D721Med (cell line): ENCODE measurements at regions not wholly inside any gene's neighbourhood (a gene's known extent, or its start where the extent isn't known, plus 50 kb on each side); places are given as distances from the start of the nearest gene placed in this dataset.
"Not testable (repeated sequence)": the region's sequence is repeated elsewhere in the genome, so short reads cannot be mapped to it uniquely, and the experiment has no call there.

Source experiments
- DNase-seq: peaks from one replicate; pipeline ENCODE4 v3.0.0; 2011; ENCODE audit warnings: low spot score; ENCODE audit not compliant: insufficient read length
- FAIRE-seq: peaks from 2 replicates; lab custom pipeline; 2011; peaks lifted over from hg19 to GRCh38; lab: Jason Lieb, UNC
- TF ChIP-seq, protein P1 (sequence below): IDR thresholded peaks from 2 replicates; pipeline ENCODE4 v1.5.1; 2012; ENCODE audit warnings: mild to moderate bottlenecking, control low read depth; ENCODE audit not compliant: insufficient read depth; ENCODE audit errors: missing control alignments

DNA sequence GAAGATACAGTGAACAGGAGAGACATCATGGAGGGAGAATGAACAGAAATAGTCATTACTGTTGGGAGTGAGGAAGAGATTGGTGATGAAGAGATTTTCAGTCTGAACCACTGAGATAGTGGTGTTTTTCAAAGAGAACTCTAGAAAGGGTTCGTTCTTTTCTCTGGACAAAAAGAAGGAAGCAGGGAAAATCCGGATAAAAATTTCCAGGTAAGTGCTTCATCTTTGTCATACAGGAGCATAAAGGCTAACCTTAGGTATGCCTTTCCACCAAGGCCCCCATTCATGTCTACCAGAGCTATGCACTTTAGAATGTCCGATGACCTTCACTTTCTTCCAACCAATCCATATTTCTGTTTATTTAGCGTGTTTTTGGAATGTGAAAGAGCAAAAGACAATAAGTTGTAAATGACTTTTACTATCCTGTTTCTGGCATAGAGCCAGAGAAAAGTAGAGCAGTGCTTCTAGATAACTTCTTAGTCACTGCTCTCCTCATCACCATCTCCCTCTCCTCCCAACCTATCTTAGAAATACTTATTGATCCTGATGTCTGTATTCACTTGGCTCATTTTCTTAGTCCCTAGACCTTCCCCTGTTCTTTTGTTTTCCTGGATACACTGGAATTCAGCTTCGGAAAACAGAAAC is 116.5 kb downstream of the TTC6 start:
- FAIRE-seq: no peak
- no peak for DNase-seq
- TF ChIP-seq, protein P1, sequence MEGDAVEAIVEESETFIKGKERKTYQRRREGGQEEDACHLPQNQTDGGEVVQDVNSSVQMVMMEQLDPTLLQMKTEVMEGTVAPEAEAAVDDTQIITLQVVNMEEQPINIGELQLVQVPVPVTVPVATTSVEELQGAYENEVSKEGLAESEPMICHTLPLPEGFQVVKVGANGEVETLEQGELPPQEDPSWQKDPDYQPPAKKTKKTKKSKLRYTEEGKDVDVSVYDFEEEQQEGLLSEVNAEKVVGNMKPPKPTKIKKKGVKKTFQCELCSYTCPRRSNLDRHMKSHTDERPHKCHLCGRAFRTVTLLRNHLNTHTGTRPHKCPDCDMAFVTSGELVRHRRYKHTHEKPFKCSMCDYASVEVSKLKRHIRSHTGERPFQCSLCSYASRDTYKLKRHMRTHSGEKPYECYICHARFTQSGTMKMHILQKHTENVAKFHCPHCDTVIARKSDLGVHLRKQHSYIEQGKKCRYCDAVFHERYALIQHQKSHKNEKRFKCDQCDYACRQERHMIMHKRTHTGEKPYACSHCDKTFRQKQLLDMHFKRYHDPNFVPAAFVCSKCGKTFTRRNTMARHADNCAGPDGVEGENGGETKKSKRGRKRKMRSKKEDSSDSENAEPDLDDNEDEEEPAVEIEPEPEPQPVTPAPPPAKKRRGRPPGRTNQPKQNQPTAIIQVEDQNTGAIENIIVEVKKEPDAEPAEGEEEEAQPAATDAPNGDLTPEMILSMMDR: no peak

DNA sequence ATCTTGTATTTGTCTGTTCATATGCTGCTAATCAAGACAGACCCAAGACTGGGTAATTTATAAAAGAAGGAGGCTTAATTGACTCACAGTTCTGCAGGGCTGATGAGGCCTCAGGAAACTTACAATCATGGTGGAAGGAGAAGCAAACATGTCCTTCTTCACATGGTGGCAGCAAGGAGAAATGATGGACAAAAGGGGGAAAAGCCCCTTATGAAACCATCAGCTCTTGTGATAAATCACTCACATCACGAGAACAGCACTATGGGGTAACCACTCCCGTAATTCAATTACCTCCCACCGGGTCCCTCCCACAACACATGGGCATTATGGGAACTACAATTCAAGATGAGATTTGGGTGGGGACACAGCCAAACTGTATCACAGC is 117.0 kb downstream of the TTC6 start:
- not testable (repeated sequence) for DNase-seq, FAIRE-seq

DNA sequence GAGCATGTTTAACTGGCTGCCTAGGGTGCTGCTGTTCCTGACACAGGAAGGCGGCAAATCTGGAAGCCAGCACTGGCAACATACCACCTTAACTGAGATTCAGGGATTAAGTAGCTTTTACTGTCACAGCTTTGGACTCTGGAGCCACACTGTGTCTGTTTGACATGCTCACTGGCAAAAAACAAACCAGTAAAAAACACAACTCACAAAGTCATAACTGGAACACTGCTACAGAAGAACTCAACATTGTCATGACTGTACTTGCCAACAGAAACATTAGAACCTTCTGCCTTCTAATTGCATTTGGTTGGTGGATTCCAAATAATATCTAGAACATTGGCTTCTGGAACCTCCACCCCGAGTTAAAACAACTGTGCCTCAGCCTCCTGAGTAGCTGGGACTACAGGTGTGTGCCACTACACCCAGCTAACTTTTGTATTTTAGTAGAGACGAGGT is 117.6 kb downstream of the TTC6 start:
- FAIRE-seq (no peak), DNase-seq (no peak)
- TF ChIP-seq, protein P1: no peak

DNA sequence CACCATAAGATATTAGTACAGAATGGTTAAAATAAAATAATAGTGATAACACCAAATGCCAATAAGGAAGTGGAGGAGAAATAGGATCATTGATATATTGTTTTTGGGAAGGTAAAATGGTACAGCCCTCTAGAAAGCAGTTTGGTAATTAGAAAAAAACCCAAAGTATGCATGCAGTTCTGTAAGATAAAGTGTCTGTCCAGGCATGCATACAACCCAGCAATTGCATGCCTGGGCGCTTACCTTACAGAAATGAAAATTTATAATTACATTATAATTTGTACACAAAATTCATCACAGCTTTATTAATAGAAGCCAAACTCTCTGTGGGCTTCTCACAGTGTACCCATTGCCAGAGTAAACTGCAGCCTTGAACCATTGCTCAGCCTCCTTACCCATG is 124.7 kb downstream of the TTC6 start:
- DNase-seq (no peak), FAIRE-seq (no peak)
- TF ChIP-seq, protein P1: no peak

DNA sequence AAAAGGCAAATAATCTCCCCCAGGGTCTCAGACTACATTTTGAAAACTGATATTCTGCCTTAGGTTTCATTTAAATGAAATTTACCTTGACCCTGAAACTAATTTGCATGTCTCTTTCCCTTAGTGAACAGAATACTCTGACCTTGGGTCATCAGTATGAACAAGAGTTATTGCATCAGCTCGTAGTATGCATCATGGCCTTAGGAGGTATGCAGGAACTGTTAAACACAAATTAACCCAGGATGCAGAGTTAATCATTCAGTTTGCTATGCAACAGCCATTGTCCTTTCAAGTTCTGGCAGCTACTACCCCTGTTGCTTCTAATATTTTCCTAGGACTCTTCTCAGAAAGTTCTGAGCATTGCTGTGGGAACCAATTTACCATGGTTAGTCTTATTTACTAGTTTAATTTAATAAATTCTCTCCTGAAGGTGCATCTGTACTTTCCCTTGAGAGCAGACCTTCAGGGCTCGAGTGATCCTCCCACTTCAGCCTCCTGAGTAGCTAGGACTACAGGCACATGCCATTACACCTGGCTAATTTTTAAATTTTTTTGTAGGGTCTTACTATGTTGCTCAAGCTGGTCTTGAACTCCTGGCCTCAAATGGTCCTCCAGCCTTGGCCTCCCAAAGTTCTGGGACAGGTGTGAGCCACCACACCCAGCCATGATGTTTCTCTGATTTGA is 126.7 kb downstream of the TTC6 start:
- TF ChIP-seq, protein P1: no peak
- DNase-seq: no peak
- no peak for FAIRE-seq

DNA sequence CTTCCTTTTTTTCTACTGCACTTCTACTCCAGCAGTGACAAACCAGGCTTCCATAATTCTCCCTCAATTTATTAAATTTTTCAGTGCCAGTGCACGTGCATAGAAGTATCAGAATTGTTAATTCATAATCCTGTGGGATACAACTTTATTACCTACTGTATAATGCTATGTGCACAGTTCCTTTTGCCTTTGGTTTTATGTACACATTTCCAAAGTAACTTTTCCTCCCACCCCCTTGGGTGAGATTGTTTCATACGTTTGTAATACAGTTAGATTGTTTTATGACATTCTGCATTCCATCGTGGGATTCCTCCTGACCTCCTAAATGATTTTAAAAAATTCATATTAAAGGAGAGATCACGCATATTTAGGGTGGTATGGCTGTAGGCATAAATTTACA is 128.1 kb downstream of the TTC6 start:
- FAIRE-seq (no peak), DNase-seq (no peak)
- TF ChIP-seq, protein P1: no peak

DNA sequence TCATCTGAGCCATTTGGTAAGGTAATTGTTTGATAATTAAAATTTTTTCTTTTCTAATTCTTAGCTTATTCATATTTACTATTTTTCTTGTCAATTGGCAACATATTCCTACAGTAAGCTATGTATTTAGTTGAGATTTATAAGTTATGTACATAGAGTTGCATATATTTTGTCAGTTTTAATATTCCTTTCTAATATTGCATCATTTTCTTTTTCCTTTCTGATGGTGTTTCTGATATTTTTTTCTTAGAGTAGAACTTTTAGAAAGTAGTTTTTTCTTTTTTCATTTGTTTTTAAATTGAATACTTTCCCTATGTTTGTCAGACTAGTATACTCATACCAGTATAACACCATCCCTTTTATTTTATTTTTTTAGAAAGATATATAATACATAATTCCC is 131.3 kb downstream of the TTC6 start:
- no peak for DNase-seq
- FAIRE-seq: no peak
- TF ChIP-seq, protein P1: no peak
